T47D (cell line): ENCODE measurements at regions not wholly inside any gene's neighbourhood (a gene's known extent, or its start where the extent isn't known, plus 50 kb on each side); places are given as distances from the start of the nearest gene placed in this dataset.

ENCODE experiments used
- DNase-seq, 2 experiments: peaks; one replicate each; pipeline versions ENCODE4 v3.0.0 to v3.0.0-alpha.2; 2011 to 2012; ENCODE audit warnings: low read depth in 1 of 2, low spot score in 1 of 2
- JUND ChIP-seq: IDR thresholded peaks from 2 replicates; pipeline ENCODE4 v1.6.1; 2012; ENCODE audit warnings: low read depth
- in situ Hi-C: cut with HindIII; loops from 2 replicates; pipeline ENCODE4 v1.10.0; 2016; ENCODE audit warnings: low sequenced_read_pairs, low pct_unique_long_range_greater_than_20kb

GRCh38 chr4:124025000-124025399 is 628.4 kb downstream of the SPRY1 start:
- no peak for TF ChIP-seq JUND
- in situ Hi-C loops: no loop called here
- DNase-seq: no peak

GRCh38 chr4:124025428-124025827 is 628.8 kb downstream of the SPRY1 start:
- in situ Hi-C loops: no loop called here
- no peak for TF ChIP-seq JUND
- DNase-seq: peak in 1 of 2 experiments; percentile 2

GRCh38 chr4:124028182-124028581 is 631.6 kb downstream of the SPRY1 start:
- in situ Hi-C loops: no loop called here
- no peak for DNase-seq
- no peak for TF ChIP-seq JUND

GRCh38 chr4:124030147-124030546 is 633.6 kb downstream of the SPRY1 start:
- in situ Hi-C loops: no loop called here
- DNase-seq: no peak
- no peak for TF ChIP-seq JUND

- TF ChIP-seq JUND: no peak
- in situ Hi-C loops: no loop called here
- DNase-seq: no peak
Observed at GRCh38 chr4:124032035-124032434, 635.4 kb downstream of the SPRY1 start.

- in situ Hi-C loops: no loop called here
- DNase-seq: no peak
Observed at GRCh38 chr4:124035364-124036041, 638.9 kb downstream of the SPRY1 start.

GRCh38 chr4:124037236-124037635 is 640.6 kb downstream of the SPRY1 start:
- DNase-seq: no peak
- TF ChIP-seq JUND: no peak
- in situ Hi-C loops: no loop called here

More at GRCh38 chr4:124035364-124036041, 638.9 kb downstream of the SPRY1 start:
- no peak for TF ChIP-seq JUND

GRCh38 chr4:124044330-124044729 is 647.7 kb downstream of the SPRY1 start:
- in situ Hi-C loops: no loop called here
- no peak for DNase-seq
- TF ChIP-seq JUND: no peak

GRCh38 chr4:124044867-124045266 is 648.3 kb downstream of the SPRY1 start:
- DNase-seq: peak in 1 of 2 experiments; percentile 60
- in situ Hi-C loops: no loop called here
- TF ChIP-seq JUND: no peak

GRCh38 chr4:124046190-124046589 is 649.6 kb downstream of the SPRY1 start:
- no peak for DNase-seq
- in situ Hi-C loops: no loop called here
- TF ChIP-seq JUND: no peak

GRCh38 chr4:124053872-124054538 is 657.4 kb downstream of the SPRY1 start:
- in situ Hi-C loops: no loop called here
- TF ChIP-seq JUND: no peak
- no peak for DNase-seq

GRCh38 chr4:124055336-124055735 is 657.2 kb downstream of the ANKRD50 start:
- no peak for DNase-seq
- TF ChIP-seq JUND: no peak
- in situ Hi-C loops: no loop called here

- DNase-seq: no peak
- in situ Hi-C loops: no loop called here
- no peak for TF ChIP-seq JUND
Observed at GRCh38 chr4:124055896-124056295, 656.6 kb downstream of the ANKRD50 start.
